ENCODE measurements at regions not wholly inside any gene's neighbourhood (a gene's known extent, or its start where the extent isn't known, plus 50 kb on each side); places are given as distances from the start of the nearest gene placed in this dataset.

DNA sequence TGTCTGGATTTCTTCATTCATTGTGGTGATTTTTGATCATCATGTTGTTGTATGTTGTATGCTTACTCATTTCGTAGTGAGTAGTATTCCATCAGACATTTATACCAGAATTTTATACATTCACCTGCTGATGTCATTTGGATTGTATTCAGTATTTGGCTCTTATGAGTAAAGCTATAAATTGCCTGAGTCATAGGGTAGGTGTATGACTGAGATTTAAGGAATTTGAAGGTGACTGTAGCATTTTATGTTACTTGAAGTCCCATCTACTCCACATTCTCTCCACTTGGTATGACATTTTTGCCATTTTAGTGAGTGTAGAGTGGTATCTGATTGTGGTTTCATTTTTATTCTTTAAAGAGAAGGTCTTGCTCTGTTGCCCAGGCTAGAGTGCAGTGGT lies 548.2 kb downstream of the TBC1D22A start:
- no peak for DNase-seq (ENCODE audit: low spot score)

More for the DNA sequence above, 548.2 kb downstream of the TBC1D22A start:
- Histone ChIP-seq H3K4me2 (ENCODE audit: low read depth, low read length) (no peak overlapping the region), H3K36me3 (replicated peaks in 1 of 2; ENCODE audit: control insufficient read depth in 1 of 2, insufficient read depth in 2 of 2, low read length in 2 of 2) (no peaks in the 10 kb centered on the region), H4K20me1 (ENCODE audit: insufficient read depth, low read length) (no peaks in the 10 kb centered on the region), H3K9me3 (ENCODE audit: low read length) (no peaks in the 10 kb centered on the region), H3K27me3 (ENCODE audit: control insufficient read depth in 1 of 2, insufficient read depth in 2 of 2, low read length in 2 of 2) (peaks cover 0 to 10% of the 10 kb centered on the region in 2 experiments; a peak in 1 of 5 replicates), H3K9ac (ENCODE audit: insufficient read depth, low read depth, low read length) (no peak overlapping the region), H3K4me3 (replicated peaks in 1 of 3; ENCODE audit: insufficient read depth in 1 of 3, low read depth in 2 of 3, low read length in 3 of 3) (no peak overlapping the region), H3K27ac (ENCODE audit: extremely low read length, insufficient read depth, low read length) (no peak overlapping the region), H3K4me1 (ENCODE audit: insufficient read depth, low read length) (no peaks in the 10 kb centered on the region), H3K79me2 (ENCODE audit: insufficient read depth, low read length) (no peaks in the 10 kb centered on the region), H2AFZ (ENCODE audit: low read length) (no peak overlapping the region)
- intact Hi-C loops (cut with micrococcal nuclease; ENCODE audit: unreplicated experiment) (no loop called here), in situ Hi-C loops (cut with HindIII; ENCODE audit: extremely low pct_ligation_motif_present, low pct_unique_long_range_greater_than_20kb) (no loop called here)
- BruUV-seq (replicated peaks) = no TSS peak
- no peak for ATAC-seq
- WGBS (ENCODE audit: low lambda C conversion rate) = 0% methylated on average over 1 of the region's 1 CpG
- TF ChIP-seq ZNF615 (CRISPR knock-in tag; IDR thresholded peaks at IDR 0.05; ENCODE audit: borderline replicate concordance) (no peak), MYC (CRISPR knock-in tag; IDR thresholded peaks at IDR 0.05; ENCODE audit: borderline replicate concordance) (no peak), THAP9 (CRISPR knock-in tag; IDR thresholded peaks at IDR 0.05; ENCODE audit: borderline replicate concordance) (no peak), MED8 (CRISPR knock-in tag; IDR thresholded peaks at IDR 0.05; ENCODE audit: insufficient replicate concordance) (no peak), CBX1 (IDR thresholded peaks at IDR 0.05; ENCODE audit: low read depth) (no peak), FOXA1 (IDR thresholded peaks at IDR 0.05) (no peak), FOXA1 (CRISPR knock-in tag; IDR thresholded peaks at IDR 0.05) (no peak), JUNB (CRISPR knock-in tag; IDR thresholded peaks at IDR 0.05; ENCODE audit: borderline replicate concordance) (no peak), NFKB2 (CRISPR knock-in tag; IDR thresholded peaks at IDR 0.05; ENCODE audit: borderline replicate concordance) (no peak), KAT7 (CRISPR knock-in tag; IDR thresholded peaks at IDR 0.05; ENCODE audit: borderline replicate concordance) (no peak), HDAC2 (CRISPR knock-in tag; IDR thresholded peaks at IDR 0.05) (no peak), ZNF879 (CRISPR knock-in tag; IDR thresholded peaks at IDR 0.05) (no peak), ISX (CRISPR knock-in tag; conservative IDR thresholded peaks at IDR 0.05) (no peak), ZNF775 (CRISPR knock-in tag; IDR thresholded peaks at IDR 0.05; ENCODE audit: borderline replicate concordance) (no peak), ZNF225 (CRISPR knock-in tag; IDR thresholded peaks at IDR 0.05) (no peak), HNF4G (IDR thresholded peaks at IDR 0.05; ENCODE audit: borderline replicate concordance, low read depth, low read length) (no peak), HNF4G (CRISPR knock-in tag; IDR thresholded peaks at IDR 0.05; ENCODE audit: borderline replicate concordance, low read depth) (no peak), ESRRA (CRISPR knock-in tag; IDR thresholded peaks at IDR 0.05; ENCODE audit: low read depth) (no peak), TMF1 (CRISPR knock-in tag; IDR thresholded peaks at IDR 0.05; ENCODE audit: low read depth) (no peak), TCF7 (IDR thresholded peaks at IDR 0.05; ENCODE audit: low read depth) (no peak)
- TF ChIP-seq, protein P1, sequence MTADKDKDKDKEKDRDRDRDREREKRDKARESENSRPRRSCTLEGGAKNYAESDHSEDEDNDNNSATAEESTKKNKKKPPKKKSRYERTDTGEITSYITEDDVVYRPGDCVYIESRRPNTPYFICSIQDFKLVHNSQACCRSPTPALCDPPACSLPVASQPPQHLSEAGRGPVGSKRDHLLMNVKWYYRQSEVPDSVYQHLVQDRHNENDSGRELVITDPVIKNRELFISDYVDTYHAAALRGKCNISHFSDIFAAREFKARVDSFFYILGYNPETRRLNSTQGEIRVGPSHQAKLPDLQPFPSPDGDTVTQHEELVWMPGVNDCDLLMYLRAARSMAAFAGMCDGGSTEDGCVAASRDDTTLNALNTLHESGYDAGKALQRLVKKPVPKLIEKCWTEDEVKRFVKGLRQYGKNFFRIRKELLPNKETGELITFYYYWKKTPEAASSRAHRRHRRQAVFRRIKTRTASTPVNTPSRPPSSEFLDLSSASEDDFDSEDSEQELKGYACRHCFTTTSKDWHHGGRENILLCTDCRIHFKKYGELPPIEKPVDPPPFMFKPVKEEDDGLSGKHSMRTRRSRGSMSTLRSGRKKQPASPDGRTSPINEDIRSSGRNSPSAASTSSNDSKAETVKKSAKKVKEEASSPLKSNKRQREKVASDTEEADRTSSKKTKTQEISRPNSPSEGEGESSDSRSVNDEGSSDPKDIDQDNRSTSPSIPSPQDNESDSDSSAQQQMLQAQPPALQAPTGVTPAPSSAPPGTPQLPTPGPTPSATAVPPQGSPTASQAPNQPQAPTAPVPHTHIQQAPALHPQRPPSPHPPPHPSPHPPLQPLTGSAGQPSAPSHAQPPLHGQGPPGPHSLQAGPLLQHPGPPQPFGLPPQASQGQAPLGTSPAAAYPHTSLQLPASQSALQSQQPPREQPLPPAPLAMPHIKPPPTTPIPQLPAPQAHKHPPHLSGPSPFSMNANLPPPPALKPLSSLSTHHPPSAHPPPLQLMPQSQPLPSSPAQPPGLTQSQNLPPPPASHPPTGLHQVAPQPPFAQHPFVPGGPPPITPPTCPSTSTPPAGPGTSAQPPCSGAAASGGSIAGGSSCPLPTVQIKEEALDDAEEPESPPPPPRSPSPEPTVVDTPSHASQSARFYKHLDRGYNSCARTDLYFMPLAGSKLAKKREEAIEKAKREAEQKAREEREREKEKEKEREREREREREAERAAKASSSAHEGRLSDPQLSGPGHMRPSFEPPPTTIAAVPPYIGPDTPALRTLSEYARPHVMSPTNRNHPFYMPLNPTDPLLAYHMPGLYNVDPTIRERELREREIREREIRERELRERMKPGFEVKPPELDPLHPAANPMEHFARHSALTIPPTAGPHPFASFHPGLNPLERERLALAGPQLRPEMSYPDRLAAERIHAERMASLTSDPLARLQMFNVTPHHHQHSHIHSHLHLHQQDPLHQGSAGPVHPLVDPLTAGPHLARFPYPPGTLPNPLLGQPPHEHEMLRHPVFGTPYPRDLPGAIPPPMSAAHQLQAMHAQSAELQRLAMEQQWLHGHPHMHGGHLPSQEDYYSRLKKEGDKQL (CRISPR knock-in tag; IDR thresholded peaks at IDR 0.05; ENCODE audit: low read depth) = no peak
- no peak for FAIRE-seq
- ChIA-PET POLR2A (no interaction called here), CTCF (ENCODE audit: low intra/inter-chr PET ratio, low total read pairs) (no interaction called here)

All from HepG2 (cell line).